NCI-H2227 treated with DMSO at 0.1 percent for 48 hours (cell line): ENCODE measurements at regions not wholly inside any gene's neighbourhood (a gene's known extent, or its start where the extent isn't known, plus 50 kb on each side); places are given as distances from the start of the nearest gene placed in this dataset.

Experiments used
- DNase-seq: peaks from one replicate; lab custom pipeline; 2025; lab: John Stamatoyannopoulos, UW

GRCh38 chr5:82356808-82357671, 78.9 kb upstream of the RPS23 start:
- DNase-seq = no peak

GRCh38 chr5:82356021-82356420, 77.9 kb upstream of the RPS23 start:
- DNase-seq = no peak

GRCh38 chr5:82355496-82355895, 77.3 kb upstream of the RPS23 start:
- DNase-seq = no peak

- no peak for DNase-seq
Measured at GRCh38 chr5:82355053-82355452, 76.9 kb upstream of the RPS23 start.

- DNase-seq = no peak
Measured at GRCh38 chr5:82354543-82354942, 76.4 kb upstream of the RPS23 start.

GRCh38 chr5:82353522-82353921, 75.4 kb upstream of the RPS23 start:
- DNase-seq = no peak

GRCh38 chr5:82352146-82352791, 74.1 kb upstream of the RPS23 start:
- no peak for DNase-seq

GRCh38 chr5:82351754-82352145, 73.6 kb upstream of the RPS23 start:
- DNase-seq = peak; percentile 52

- no peak for DNase-seq
Measured at GRCh38 chr5:82351297-82351696, 73.1 kb upstream of the RPS23 start.

- peak; percentile 5 for DNase-seq
Measured at GRCh38 chr5:82349652-82350051, 71.5 kb upstream of the RPS23 start.

- no peak for DNase-seq
Measured at GRCh38 chr5:82348784-82349425, 70.8 kb upstream of the RPS23 start.

- DNase-seq = no peak
Measured at GRCh38 chr5:82347201-82347865, 69.2 kb upstream of the RPS23 start.

- no peak for DNase-seq
Measured at GRCh38 chr5:82346399-82347165, 68.4 kb upstream of the RPS23 start.

GRCh38 chr5:82345108-82345507, 67.0 kb upstream of the RPS23 start:
- DNase-seq = no peak

- DNase-seq = no peak
Measured at GRCh38 chr5:82341325-82341724, 63.2 kb upstream of the RPS23 start.

- DNase-seq = no peak
Measured at GRCh38 chr5:82340799-82341198, 62.6 kb upstream of the RPS23 start.

- DNase-seq = no peak
Measured at GRCh38 chr5:82339792-82340191, 61.6 kb upstream of the RPS23 start.

GRCh38 chr5:82338771-82339373, 60.7 kb upstream of the RPS23 start:
- DNase-seq = no peak

GRCh38 chr5:82336959-82337351, 58.8 kb upstream of the RPS23 start:
- DNase-seq = no peak

GRCh38 chr5:82336226-82336958, 58.2 kb upstream of the RPS23 start:
- no peak for DNase-seq

GRCh38 chr5:82335806-82336205, 57.7 kb upstream of the RPS23 start:
- DNase-seq = no peak
